ENCODE measurements at regions not wholly inside any gene's neighbourhood (a gene's known extent, or its start where the extent isn't known, plus 50 kb on each side); places are given as distances from the start of the nearest gene placed in this dataset.

GRCh38 chr12:30142301-30142700 is 358.6 kb upstream of the TMTC1 start:
- TF ChIP-seq PAX5 (IDR thresholded peaks at IDR 0.05; ENCODE audit: insufficient read depth, low read length, severe bottlenecking) (no peak), POLR2A (IDR thresholded peaks at IDR 0.05; ENCODE audit: low read depth, low read length) (no peak), TAF1 (IDR thresholded peaks at IDR 0.05; ENCODE audit: low read depth, low read length) (no peak), POLR2AphosphoS5 (IDR thresholded peaks at IDR 0.05; ENCODE audit: low read depth, low read length) (no peak), SPI1 (IDR thresholded peaks at IDR 0.05; ENCODE audit: low read depth, low read length) (no peak)

Measured in GM12891 (cell line).